NCI-H2227 (cell line): ENCODE measurements at regions not wholly inside any gene's neighbourhood (a gene's known extent, or its start where the extent isn't known, plus 50 kb on each side); places are given as distances from the start of the nearest gene placed in this dataset.

Experiments
- DNase-seq: peaks from one replicate; lab custom pipeline; 2025; ENCODE audit not compliant: unreplicated experiment; lab: John Stamatoyannopoulos, UW

- DNase-seq: no peak
These were observed 180.0 kb upstream of the GHITM start for GRCh38 chr10:83959328-83959727.

- no peak for DNase-seq
These were observed 179.2 kb upstream of the GHITM start for GRCh38 chr10:83960125-83960524.

GRCh38 chr10:83961620-83962019 is 177.7 kb upstream of the GHITM start:
- DNase-seq: peak; percentile 1

- no peak for DNase-seq
These were observed 175.9 kb upstream of the GHITM start for GRCh38 chr10:83963446-83963845.

DNA sequence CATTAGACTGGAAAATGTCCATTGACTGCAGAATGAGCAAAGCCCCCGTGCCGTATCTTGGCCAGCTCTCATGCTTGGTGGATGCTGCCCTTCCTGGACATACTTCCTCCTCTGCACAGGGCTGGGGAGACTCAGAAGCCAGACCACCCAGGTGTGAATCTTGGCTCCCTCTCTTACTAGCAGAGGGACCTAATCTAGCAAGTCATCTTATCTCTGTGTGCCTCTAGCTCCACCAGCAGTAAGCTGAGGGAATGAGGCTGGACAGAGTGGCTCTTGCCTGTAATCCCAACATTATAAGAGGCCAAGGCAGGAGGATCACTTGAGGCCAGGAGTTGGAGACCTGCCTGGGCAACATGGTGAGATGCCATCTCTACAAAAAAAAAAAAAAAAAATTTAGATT is 173.8 kb upstream of the GHITM start:
- no peak for DNase-seq

GRCh38 chr10:83968052-83968451 is 171.3 kb upstream of the GHITM start:
- DNase-seq: no peak

DNA sequence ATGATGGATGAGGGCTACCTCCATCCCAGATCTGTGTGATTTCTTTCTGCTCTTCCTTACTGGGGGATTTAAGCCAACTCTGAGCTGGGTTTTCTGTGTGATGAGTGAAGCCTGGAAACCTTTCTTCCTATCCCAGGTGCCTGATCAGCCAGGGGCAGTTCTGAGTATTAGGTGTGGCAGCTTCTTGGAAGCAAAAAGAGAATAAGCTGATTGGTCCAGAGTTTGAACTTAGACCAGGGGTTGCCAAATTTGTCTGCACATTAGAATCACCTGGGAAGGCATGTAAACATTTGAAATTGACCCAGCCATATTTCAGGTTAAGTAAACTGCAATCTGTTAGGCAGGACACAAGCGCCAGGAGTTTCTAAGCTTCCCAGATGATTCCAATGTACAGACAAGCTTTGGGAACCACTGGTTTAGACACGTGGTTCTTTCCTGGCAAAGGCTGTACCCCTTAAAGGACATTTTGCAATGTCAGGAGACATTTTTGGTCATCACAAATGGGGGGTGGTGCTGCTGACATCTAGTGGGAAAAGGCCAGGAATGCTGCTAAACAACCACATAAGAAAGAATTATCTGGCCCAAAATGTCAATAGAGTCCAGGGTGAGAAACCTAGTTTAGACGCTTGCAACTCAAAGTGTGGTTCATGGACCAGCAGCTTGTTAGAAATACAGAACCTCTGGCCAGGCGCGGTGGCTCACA is 160.5 kb upstream of the GHITM start:
- DNase-seq: no peak

DNA sequence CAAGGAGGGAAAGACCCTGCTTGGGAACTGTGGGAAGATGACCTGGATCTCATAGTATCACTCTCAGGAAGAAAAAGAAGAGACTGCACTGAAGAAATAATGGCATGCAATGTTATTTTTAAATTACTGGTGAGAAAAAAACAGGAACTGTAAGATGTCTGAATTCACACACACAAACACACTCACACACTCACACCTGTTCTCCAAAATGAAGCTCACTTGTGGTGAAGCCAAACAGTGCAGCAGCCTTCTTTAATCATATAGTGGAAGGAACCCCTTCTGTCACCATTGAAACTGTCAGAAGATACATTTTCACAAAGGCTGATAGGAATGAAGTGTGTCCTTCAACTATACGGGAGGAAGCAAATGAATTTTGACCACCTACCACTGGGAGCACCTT is 156.5 kb upstream of the GHITM start:
- peak; percentile 9 for DNase-seq

- DNase-seq: peak; percentile 52
These were observed 155.6 kb upstream of the GHITM start for GRCh38 chr10:83983578-83984255.

- DNase-seq: no peak
These were observed 155.1 kb upstream of the GHITM start for GRCh38 chr10:83984256-83984640.

DNA sequence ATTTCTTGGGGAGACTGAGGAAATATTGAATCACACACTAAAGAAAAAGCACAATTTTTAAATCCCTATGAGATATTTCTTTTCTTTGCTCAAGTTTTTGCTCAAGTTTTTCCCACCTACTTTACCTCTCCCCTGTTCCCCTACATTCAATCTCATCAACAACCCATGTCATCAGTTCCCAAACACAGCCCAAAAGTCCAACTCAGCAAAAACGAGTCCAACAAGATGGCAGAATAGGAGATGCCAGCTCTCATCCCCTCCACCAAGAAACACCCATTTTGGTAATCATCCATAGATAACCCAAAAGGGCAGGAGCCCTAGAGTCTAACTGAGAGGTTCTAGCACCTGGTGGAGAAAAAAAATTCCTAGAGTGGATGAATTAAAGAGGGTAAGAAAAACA is 152.5 kb upstream of the GHITM start:
- DNase-seq: no peak

- no peak for DNase-seq
These were observed 152.1 kb upstream of the GHITM start for GRCh38 chr10:83987216-83987615.

GRCh38 chr10:83988435-83988834 is 150.9 kb upstream of the GHITM start:
- DNase-seq: no peak

DNA sequence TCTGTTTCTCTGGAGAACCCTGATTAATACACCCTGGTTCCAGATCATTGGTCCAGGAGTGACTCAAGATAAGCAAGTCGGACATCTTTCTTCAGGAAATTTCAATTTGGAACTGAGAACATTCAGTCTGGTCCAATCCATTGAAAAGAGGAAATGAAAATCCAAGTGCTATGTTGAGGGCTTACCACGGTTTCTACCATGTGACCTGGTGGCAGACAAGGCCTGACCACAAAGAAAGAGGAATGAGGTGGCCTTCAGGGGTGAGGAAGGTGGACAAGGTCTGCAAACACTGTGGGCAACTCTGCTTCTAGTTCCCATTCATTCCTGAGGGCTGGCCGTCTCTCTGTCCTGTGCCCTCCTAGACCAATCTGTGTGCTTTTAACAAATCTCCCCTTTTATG is 149.2 kb upstream of the GHITM start:
- DNase-seq: no peak

DNA sequence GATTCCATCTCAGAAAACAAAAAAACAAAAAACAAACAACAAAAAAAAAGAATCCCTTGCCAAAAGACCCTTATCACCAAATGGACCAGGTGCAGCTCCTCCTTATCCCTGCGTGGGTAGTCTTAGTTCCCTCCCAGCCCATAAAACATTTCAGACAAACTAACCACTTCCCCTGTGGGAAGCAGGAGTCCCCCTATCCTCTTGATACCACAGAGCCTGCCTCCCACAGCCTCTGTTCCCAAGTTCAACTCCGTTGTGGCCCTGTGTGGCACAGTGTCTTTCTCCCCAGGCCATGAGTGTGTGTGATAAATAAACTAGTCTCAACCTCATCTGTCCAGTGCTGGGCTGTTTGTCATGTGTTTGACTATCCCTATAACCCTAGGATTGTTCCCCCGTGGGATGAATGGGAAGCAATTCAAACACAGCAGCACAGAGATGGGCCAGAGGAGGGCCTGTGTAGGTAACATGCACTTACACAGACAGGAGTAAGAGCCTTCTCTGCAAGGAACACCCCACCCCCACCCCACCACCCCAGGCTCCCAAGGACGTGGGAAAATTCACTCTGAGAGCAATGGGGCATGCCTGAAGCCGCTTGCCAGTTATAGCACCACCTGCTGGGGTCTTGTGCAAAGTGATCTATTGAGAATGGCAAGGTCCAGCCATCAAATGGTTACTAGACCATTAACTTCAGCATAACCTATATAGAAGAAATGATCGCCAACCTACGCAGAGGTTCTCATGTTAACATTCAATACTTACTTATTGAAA is 147.1 kb upstream of the GHITM start:
- DNase-seq: peak; percentile 30

- no peak for DNase-seq
These were observed 145.0 kb upstream of the GHITM start for GRCh38 chr10:83994325-83994724.

GRCh38 chr10:83995738-83996331 is 143.5 kb upstream of the GHITM start:
- no peak for DNase-seq

- DNase-seq: no peak
These were observed 135.1 kb upstream of the GHITM start for GRCh38 chr10:84004221-84004620.

GRCh38 chr10:84005403-84005802 is 133.9 kb upstream of the GHITM start:
- no peak for DNase-seq

DNA sequence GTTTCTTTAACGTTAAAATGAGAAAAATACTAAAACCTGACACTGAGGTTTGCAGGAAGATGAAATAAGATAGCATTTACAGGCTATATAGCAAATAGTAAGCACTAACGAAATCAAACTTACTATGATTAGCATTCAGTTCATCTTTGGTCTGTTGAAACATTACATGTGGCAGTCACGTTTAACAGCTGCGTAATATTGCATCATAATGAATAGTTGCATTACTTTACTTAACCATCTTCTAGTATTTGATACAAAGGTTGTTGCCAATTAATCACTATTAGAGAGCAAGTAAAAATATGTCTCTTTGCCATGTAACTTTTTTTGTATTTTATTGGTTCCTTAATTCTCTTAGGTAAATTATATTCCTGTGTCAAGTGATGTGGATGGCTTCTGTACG is 131.8 kb upstream of the GHITM start:
- no peak for DNase-seq

DNA sequence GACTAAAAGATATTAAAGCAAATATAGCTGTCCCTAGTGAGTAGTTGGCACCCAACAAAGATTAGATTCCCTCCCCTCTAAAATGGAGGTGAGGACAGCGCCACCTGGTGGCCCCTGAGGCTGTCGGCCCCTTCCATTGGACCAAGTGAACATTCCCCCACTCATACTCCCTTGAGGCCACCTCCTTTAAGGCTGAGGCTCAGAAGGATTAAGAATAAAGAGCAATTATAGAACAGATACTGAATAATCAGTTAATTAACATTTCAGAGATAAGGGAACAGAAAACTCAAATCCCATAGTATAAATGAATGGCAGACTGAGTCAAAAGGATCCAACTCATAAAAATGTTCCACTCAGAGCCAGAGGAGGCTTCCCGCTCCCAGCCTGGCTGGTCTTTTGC is 130.4 kb upstream of the GHITM start:
- DNase-seq: peak; percentile 3

GRCh38 chr10:84012431-84012830 is 126.9 kb upstream of the GHITM start:
- no peak for DNase-seq
